ENCODE measurements at regions not wholly inside any gene's neighbourhood (a gene's known extent, or its start where the extent isn't known, plus 50 kb on each side); places are given as distances from the start of the nearest gene placed in this dataset.
"Not testable (repeated sequence)": the region's sequence is repeated elsewhere in the genome, so short reads cannot be mapped to it uniquely, and the experiment has no call there.

DNA sequence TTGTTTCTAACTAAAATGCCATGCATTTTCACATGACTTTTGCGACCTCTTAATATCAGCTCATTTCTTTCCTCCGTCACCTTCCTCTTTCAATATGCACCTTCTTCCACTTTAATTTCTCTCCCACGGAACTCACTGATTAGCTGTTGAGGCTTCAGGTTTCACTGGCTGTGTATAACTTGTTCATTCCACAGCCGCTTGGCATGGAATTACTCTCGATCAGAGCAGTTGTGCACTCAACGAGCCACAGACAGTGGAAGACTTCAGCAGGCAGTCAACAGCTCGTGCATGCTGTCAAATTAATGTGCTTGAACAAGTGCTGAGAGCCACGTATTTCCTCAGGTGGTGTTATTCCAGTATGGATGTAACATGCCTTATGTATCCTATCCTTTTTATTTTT, 491.2 kb upstream of the DDX18 start:
- Mint-ChIP-seq H3K27ac (peak overlapping the region in 1 of 3 experiments; percentile 0), H3K27me3 (ENCODE audit: low read depth) (no peaks in the 10 kb centered on the region), H3K4me1 (peaks cover 5% of the 10 kb centered on the region), H3K9me3 (no peaks in the 10 kb centered on the region), H3K4me3 (no peak overlapping the region), H3K36me3 (ENCODE audit: low read depth) (no peaks in the 10 kb centered on the region)
- TF ChIP-seq, protein P1, sequence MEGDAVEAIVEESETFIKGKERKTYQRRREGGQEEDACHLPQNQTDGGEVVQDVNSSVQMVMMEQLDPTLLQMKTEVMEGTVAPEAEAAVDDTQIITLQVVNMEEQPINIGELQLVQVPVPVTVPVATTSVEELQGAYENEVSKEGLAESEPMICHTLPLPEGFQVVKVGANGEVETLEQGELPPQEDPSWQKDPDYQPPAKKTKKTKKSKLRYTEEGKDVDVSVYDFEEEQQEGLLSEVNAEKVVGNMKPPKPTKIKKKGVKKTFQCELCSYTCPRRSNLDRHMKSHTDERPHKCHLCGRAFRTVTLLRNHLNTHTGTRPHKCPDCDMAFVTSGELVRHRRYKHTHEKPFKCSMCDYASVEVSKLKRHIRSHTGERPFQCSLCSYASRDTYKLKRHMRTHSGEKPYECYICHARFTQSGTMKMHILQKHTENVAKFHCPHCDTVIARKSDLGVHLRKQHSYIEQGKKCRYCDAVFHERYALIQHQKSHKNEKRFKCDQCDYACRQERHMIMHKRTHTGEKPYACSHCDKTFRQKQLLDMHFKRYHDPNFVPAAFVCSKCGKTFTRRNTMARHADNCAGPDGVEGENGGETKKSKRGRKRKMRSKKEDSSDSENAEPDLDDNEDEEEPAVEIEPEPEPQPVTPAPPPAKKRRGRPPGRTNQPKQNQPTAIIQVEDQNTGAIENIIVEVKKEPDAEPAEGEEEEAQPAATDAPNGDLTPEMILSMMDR (IDR thresholded peaks at IDR 0.05; ENCODE audit: unreplicated experiment in 3 of 3), result no peak

DNA sequence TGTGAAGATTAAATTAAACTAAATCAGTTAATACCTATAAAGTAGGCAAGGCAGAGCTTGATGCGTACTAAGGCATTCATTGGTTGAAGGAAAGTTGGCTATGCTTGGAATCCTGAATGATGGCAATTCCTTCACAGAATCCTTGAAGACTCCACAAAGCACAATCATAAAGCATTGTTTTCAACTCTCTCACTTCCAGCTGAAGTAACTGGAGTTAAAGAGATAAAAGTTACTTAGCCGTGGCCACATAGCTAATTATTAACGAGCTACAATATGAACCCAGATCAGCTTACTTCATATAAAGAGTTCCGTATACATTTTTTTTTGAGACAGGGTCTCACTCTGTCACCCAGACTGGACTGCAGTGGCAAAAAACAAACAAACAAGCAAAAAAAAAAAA, 483.9 kb upstream of the DDX18 start:
- TF ChIP-seq, protein P1 (IDR thresholded peaks at IDR 0.05; ENCODE audit: unreplicated experiment in 3 of 3), result no peak
- no peaks in the 10 kb centered on the region for H3K27me3 Mint-ChIP-seq (ENCODE audit: low read depth)
- no peaks in the 10 kb centered on the region for H3K4me1 Mint-ChIP-seq
- H3K27ac Mint-ChIP-seq, result peak overlapping the region in 2 of 3 experiments; percentile 11 to 44
- no peak overlapping the region for H3K4me3 Mint-ChIP-seq
- H3K9me3 Mint-ChIP-seq, result no peaks in the 10 kb centered on the region
- H3K36me3 Mint-ChIP-seq (ENCODE audit: low read depth), result no peaks in the 10 kb centered on the region

- TF ChIP-seq, protein P1 (IDR thresholded peaks at IDR 0.05; ENCODE audit: unreplicated experiment in 3 of 3), result no peak
- no peak overlapping the region for H3K27ac Mint-ChIP-seq
- no peak overlapping the region for H3K4me3 Mint-ChIP-seq
- no peaks in the 10 kb centered on the region for H3K4me1 Mint-ChIP-seq
- no peaks in the 10 kb centered on the region for H3K9me3 Mint-ChIP-seq
- no peaks in the 10 kb centered on the region for H3K36me3 Mint-ChIP-seq (ENCODE audit: low read depth)
- no peaks in the 10 kb centered on the region for H3K27me3 Mint-ChIP-seq (ENCODE audit: low read depth)
These were observed 478.5 kb upstream of the DDX18 start for GRCh38 chr2:117335967-117336366.

DNA sequence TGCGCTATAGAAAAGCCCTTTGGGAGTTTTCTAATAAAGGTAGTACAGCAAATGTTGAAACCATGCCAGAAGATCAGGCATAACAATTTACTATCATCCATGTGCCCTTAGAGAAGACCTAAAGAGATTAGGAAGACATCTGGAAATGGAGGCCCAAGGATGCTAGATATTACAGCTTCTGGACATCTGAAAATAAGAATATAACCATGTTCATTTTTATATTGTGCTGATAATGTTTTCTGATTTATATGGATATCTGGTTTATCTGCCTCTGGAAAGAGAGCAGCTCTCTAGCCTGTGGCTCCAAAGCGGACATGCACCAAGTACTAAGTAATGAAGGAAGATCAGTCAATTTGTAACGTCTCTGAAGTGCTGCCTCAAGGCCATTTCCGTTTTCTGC, 478.0 kb upstream of the DDX18 start:
- H3K36me3 Mint-ChIP-seq (ENCODE audit: low read depth), result no peaks in the 10 kb centered on the region
- peak overlapping the region in 2 of 3 experiments; percentile 14 to 55 for H3K27ac Mint-ChIP-seq
- no peaks in the 10 kb centered on the region for H3K27me3 Mint-ChIP-seq (ENCODE audit: low read depth)
- no peak overlapping the region for H3K4me3 Mint-ChIP-seq
- H3K4me1 Mint-ChIP-seq, result no peaks in the 10 kb centered on the region
- H3K9me3 Mint-ChIP-seq, result no peaks in the 10 kb centered on the region
- TF ChIP-seq, protein P1 (IDR thresholded peaks at IDR 0.05; ENCODE audit: unreplicated experiment in 3 of 3), result no peak

- H3K4me3 Mint-ChIP-seq; H3K27ac Mint-ChIP-seq; H3K27me3 Mint-ChIP-seq (ENCODE audit: low read depth); H3K36me3 Mint-ChIP-seq (ENCODE audit: low read depth); H3K4me1 Mint-ChIP-seq; H3K9me3 Mint-ChIP-seq: not testable (repeated sequence)
These were observed 476.5 kb upstream of the DDX18 start for GRCh38 chr2:117337981-117338380.

DNA sequence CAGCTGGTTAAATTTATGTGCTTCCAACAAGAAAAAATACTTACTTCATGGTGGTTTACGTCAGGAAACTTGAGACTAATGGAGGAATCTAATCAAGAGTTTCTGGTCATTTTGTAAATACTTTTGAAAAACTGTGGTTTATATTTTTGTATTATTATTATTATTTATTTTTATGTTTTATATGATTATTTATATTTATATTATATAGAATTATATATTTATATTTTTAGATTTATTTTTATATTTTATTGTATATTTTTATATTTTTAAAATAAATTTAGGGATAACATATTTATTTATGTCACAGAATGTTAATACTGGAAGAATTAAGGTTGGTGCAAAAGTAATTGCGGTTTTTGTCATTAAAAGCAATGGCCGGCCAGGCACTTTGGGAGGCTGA, 474.5 kb upstream of the DDX18 start:
- H3K36me3 Mint-ChIP-seq (ENCODE audit: low read depth), result no peaks in the 10 kb centered on the region
- no peaks in the 10 kb centered on the region for H3K27me3 Mint-ChIP-seq (ENCODE audit: low read depth)
- H3K4me1 Mint-ChIP-seq, result no peaks in the 10 kb centered on the region
- no peak overlapping the region for H3K4me3 Mint-ChIP-seq
- TF ChIP-seq, protein P1 (IDR thresholded peaks at IDR 0.05; ENCODE audit: unreplicated experiment in 3 of 3), result no peak
- no peak overlapping the region for H3K27ac Mint-ChIP-seq
- H3K9me3 Mint-ChIP-seq, result no peaks in the 10 kb centered on the region

Measured in nephron (organoid).